Renal pelvis (tissue), 1 donor: ENCODE measurements at regions not wholly inside any gene's neighbourhood (a gene's known extent, or its start where the extent isn't known, plus 50 kb on each side); places are given as distances from the start of the nearest gene placed in this dataset.
A peak's percentile ranks its signal among the peaks of the same experiment; 100 is the strongest.

Source experiments
- DNase-seq: peaks from one replicate; pipeline ENCODE4 v3.0.0-alpha.2; 2013

DNA sequence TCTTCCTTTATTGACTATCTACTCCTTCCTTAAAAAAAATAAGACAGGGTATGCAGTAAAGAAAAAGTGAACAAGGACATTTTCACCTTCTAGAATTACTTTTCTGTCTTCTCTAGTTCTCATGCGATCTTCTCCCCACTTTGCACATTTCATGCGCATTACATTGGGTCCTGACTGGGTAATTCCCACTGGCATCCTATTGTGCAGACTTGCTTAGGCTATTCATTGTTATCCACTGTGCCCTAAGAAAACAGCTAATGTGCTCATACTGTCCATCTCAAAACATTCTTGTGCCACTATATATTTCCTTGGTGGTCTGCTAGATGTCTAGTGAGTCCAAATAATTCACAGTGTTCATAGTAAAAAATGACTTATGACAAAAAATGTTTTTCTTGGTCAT lies 447.4 kb upstream of the ROBO1 start:
- DNase-seq = no peak

DNA sequence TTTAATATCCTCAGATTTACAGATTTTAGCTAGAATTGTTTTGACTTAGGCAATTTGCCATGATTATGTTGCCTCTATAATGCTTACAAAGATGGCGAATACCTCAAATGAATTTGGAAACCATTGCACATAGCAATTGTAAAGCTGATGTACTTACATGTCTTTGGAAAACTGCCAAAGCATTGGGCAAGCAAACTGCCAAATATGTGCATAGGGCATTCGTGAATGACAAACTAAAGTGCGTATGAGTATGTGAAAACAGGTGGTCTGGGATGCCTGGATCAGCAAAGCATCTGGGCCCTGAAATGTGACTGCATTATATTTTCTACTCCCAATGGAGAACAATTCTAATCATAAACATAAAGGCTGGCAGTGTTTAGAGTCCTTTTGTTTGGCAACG lies 445.3 kb upstream of the ROBO1 start:
- DNase-seq = no peak

GRCh38 chr3:80192936-80193335 lies 425.1 kb upstream of the ROBO1 start:
- no peak for DNase-seq

GRCh38 chr3:80190051-80190450 lies 422.3 kb upstream of the ROBO1 start:
- DNase-seq = peak; percentile 35

DNA sequence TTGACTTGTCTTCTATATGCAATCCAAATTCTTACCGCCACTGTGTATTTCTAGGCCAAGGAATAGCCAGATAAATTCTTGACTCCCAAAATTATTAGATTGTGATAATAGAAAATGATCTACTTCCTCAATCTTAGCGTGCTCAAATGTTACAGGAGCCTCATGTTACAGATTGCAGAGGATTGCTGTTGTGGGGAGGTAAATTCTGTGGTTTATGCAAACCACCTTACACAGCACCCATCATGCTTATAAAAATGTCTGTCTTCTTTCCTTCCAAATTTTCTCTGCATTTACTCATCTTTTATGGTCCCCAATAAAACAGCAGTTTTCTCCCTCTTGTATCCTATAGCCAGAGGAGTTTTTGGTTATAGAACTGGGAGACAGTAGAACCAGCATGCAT lies 420.2 kb upstream of the ROBO1 start:
- no peak for DNase-seq

- DNase-seq = no peak
Measured at GRCh38 chr3:80159990-80160506, 392.2 kb upstream of the ROBO1 start.

GRCh38 chr3:80158332-80158731 lies 390.5 kb upstream of the ROBO1 start:
- no peak for DNase-seq

GRCh38 chr3:80157546-80157945 lies 389.7 kb upstream of the ROBO1 start:
- no peak for DNase-seq

GRCh38 chr3:80152692-80153091 lies 384.9 kb upstream of the ROBO1 start:
- DNase-seq = no peak

GRCh38 chr3:80142714-80143113 lies 374.9 kb upstream of the ROBO1 start:
- DNase-seq = no peak

DNA sequence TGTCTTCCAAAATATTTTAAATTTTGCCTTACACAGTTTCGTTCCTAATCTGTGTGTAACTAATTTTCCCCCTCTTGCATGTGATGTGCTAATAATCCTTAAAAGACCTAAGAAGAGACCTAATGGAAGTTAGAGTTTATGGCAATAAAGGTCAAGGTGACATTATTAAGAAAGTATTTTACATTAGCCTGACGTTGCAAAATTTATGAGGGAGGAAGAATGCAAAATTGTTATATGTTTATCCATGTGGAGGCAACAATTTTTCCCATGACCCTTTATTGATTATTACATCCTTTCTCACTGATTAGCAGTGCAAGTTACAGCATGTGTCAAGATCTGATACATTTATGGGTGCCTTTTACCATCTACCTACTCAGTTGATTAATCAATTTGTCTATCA lies 373.8 kb upstream of the ROBO1 start:
- no peak for DNase-seq

DNA sequence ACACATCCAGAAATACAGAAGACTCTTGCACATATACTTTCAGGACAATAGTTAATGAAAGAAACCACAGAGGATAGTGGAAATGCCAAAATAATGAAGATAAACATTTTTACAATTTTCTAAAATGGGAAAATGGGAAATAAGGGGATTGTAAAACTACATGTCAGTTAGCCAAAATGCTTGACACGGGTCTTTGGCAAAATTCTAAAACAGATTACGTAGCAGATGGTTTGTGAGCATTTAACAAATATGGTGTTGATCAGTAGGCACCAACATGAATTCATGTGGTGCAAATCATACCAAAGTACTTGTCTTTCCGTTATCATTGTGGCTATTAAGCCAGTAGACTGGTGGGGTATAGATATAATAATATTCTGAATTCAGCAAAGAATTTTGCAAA lies 348.5 kb upstream of the ROBO1 start:
- no peak for DNase-seq

DNA sequence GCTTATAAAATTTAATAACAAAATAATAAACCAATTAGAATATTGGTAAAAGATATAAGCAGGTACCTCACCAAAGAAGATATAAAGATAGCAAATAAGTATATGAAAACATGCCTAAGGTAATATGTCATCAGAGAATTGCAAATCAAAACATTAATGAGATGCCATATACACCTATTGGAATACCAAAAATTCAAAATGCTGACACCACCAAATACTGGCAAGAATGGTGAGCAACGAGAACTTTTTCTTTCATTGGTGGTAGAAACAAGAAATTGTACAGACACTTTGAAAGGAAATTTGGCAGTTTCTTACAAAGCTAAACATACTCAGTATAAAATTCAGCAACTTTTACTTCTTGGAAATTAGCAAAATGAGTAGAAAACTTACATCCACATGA lies 346.9 kb upstream of the ROBO1 start:
- DNase-seq = no peak

DNA sequence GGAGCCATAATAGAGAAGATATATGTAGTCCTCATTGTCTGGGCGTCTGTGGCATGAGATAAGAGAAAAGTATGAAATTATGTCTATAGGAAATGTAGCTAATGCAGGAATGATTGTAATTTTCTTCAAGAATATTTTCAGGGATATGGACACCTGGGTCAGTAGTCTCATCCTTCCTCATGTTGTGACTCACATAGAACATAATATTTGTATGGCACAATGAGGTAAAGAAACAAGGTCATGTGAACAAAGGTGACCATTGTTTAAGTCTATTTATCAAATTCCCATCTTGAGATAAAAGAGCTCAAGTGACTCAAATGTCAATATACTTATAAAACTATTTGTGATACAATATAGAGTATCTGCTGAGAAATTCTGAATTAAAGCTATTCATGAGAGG lies 345.5 kb upstream of the ROBO1 start:
- DNase-seq = no peak

GRCh38 chr3:80099559-80100066 lies 331.8 kb upstream of the ROBO1 start:
- DNase-seq = no peak

- DNase-seq = no peak
Measured at GRCh38 chr3:80097674-80098073, 329.9 kb upstream of the ROBO1 start.

- no peak for DNase-seq
Measured at GRCh38 chr3:80096909-80097308, 329.1 kb upstream of the ROBO1 start.

DNA sequence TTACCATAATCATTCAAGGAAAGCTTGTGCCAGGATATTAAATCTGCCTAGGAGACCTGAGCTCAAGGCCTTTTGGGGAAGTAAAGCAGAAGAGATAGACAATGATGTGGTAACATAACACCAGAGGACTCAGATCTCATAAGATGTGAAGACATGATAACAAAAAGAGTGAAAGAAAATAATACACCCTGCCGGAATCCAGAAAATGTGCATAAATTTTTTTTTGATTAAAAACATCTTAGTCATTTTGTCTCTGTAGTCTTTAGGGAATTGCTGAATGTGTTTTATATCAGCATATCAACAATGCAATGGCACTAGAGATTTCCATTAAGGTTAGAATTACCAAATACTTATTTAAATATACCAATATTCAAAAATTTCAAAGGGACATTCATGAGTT lies 326.8 kb upstream of the ROBO1 start:
- DNase-seq = no peak

DNA sequence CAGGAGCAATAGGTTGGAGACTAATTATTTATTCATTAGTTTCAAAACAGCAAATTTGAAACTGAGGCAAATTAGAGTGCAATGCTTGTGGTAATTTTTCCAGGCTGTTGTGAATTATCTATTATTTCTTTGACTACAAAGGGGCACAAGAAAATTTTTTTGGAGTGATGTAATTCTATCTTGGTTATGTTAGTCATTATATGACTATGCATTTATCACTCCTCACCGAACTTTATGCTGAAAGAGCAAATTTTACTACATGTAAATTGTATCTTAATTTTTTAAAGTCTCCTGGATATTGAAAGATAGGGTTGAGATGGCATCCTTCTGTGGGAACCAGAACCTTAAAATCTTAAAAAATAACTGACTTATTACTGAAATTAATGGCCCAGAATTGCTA lies 320.0 kb upstream of the ROBO1 start:
- DNase-seq = no peak

GRCh38 chr3:80086426-80086825 lies 318.6 kb upstream of the ROBO1 start:
- no peak for DNase-seq

- no peak for DNase-seq
Measured at GRCh38 chr3:80079886-80080285, 312.1 kb upstream of the ROBO1 start.

DNA sequence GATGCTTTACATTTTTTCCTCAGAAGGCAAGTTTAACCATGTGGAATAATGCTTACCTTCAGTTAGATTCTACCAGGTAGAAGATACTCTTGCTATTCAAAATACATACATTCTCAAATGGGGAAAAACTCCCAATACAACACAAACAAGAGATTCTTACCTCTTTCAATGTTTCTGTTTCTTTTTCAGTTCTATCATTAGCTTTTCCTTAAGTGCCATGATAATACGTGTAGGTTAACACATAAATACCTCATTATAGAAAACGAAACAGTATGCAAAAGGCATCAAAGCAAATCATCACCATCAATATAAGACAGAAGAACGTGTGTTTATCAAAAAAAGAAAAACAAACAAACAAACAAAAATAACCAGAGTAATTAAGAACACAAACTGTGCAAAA lies 300.7 kb upstream of the ROBO1 start:
- no peak for DNase-seq

GRCh38 chr3:80063535-80063934 lies 295.7 kb upstream of the ROBO1 start:
- no peak for DNase-seq

DNA sequence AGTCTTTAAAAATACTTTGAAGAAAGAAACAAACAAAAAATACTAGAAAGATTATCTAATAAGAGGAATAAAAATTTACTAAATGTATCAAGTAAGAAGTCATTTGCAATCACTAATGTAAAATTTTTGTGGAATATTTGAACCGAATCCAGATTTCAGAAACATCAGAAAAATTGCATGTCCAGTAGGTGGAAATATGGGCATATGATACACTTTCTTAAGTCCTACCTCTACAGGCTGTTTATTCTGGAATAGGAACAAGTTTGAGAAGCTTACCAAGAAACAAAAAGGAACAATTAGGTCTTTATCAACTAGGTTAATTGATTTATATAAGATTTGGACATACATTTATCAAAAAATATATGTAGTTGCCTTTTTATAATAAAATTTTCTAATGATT lies 292.9 kb upstream of the ROBO1 start:
- no peak for DNase-seq

DNA sequence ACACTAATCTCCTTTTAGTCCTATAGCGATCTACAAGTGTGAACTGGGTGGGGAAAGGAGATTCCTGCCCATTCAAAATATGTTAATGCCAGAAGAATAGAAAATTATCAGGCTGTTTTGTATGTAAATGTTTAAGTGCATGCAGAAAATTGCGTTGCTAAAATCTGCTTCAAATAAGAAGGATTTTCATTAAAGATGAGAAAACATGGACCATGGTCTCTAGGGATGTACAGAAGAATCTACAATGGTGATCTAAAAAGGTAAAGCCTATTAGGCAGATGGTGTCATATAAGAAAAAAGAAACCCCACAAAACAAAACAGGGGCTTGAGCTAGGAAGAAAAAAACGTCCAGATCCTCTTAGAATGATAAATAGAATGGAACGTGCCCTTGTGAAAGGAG lies 287.5 kb upstream of the ROBO1 start:
- DNase-seq = no peak
